Keratinocyte (primary cell): ENCODE measurements at regions not wholly inside any gene's neighbourhood (a gene's known extent, or its start where the extent isn't known, plus 50 kb on each side); places are given as distances from the start of the nearest gene placed in this dataset.

Experiments
- DNase-seq: peaks from one replicate; pipeline ENCODE4 v3.0.0-alpha.2; 2011; ENCODE audit warnings: low read depth, missing footprints, low spot score
- FAIRE-seq: peaks from 2 replicates; lab custom pipeline; 2011; peaks lifted over from hg19 to GRCh38; lab: Jason Lieb, UNC
- H2AFZ ChIP-seq: 2 replicates; pipeline ENCODE4 v1.6.0; 2012; ENCODE audit warnings: low read length, control low read depth, inconsistent platforms; ENCODE audit not compliant: control insufficient read depth
- H3K27ac ChIP-seq: 2 replicates; pipeline ENCODE4 v1.5.1; 2011; ENCODE audit warnings: low read length; ENCODE audit not compliant: control insufficient read depth, insufficient read depth
- H3K27me3 ChIP-seq: 3 replicates; pipeline ENCODE4 v1.6.0; 2011; ENCODE audit warnings: low read length; ENCODE audit not compliant: control insufficient read depth, insufficient read depth; ENCODE audit errors: extremely low read depth
- H3K36me3 ChIP-seq, 2 experiments: 2 replicates in 1 of 2; 3 replicates in 1 of 2; pipeline ENCODE4 v1.5.1; 2011; ENCODE audit warnings: low read length in 2 of 2, mild to moderate bottlenecking in 1 of 2; ENCODE audit not compliant: control insufficient read depth in 2 of 2, insufficient read depth in 2 of 2; ENCODE audit errors: extremely low read depth in 1 of 2
- H3K4me1 ChIP-seq: 3 replicates; pipeline ENCODE4 v1.5.1; 2011; ENCODE audit warnings: low read length; ENCODE audit not compliant: control insufficient read depth, insufficient read depth; ENCODE audit errors: extremely low read depth
- H3K4me2 ChIP-seq: 3 replicates; pipeline ENCODE4 v1.6.0; 2011; ENCODE audit warnings: low read depth, low read length; ENCODE audit not compliant: control insufficient read depth, insufficient read depth; ENCODE audit errors: extremely low read depth
- H3K4me3 ChIP-seq, 3 experiments: fragments of 200-600 bp in 1 of 3; sonication (generic) in 1 of 3; 2 replicates in 2 of 3; 3 replicates in 1 of 3; pipeline ENCODE4 v1.5.1; 2011 to 2016; ENCODE audit warnings: low read length in 3 of 3, mild to moderate bottlenecking in 3 of 3, control low read depth in 2 of 3, inconsistent platforms in 1 of 3, low read depth in 1 of 3, mixed read lengths in 1 of 3, mixed run types in 1 of 3, moderate library complexity in 1 of 3; ENCODE audit not compliant: control insufficient read depth in 2 of 3, insufficient read depth in 2 of 3; ENCODE audit errors: extremely low read depth in 1 of 3
- H3K79me2 ChIP-seq: 2 replicates; pipeline ENCODE4 v1.6.0; 2012; ENCODE audit warnings: low read length; ENCODE audit not compliant: control insufficient read depth, insufficient read depth
- H3K9ac ChIP-seq: 3 replicates; pipeline ENCODE4 v1.6.0; 2011; ENCODE audit warnings: low read length; ENCODE audit not compliant: control insufficient read depth, insufficient read depth; ENCODE audit errors: extremely low read depth
- H3K9me1 ChIP-seq: 3 replicates; pipeline ENCODE4 v1.6.0; 2011; ENCODE audit warnings: low read length; ENCODE audit not compliant: control insufficient read depth, insufficient read depth; ENCODE audit errors: extremely low read depth
- H3K9me3 ChIP-seq: 2 replicates; pipeline ENCODE4 v1.5.1; 2012; ENCODE audit warnings: low read depth, low read length; ENCODE audit not compliant: control insufficient read depth
- H4K20me1 ChIP-seq: 3 replicates; pipeline ENCODE4 v1.6.0; 2011; ENCODE audit warnings: low read length; ENCODE audit not compliant: control insufficient read depth, insufficient read depth; ENCODE audit errors: extremely low read depth
- EZH2 ChIP-seq: IDR thresholded peaks from one replicate; pipeline ENCODE4 v1.6.1; 2012; ENCODE audit warnings: inconsistent platforms, mild to moderate bottlenecking, low read length, moderate library complexity
- dilution Hi-C: fragments of 300-500 bp; cut with MboI; formaldehyde crosslinking; loops from one replicate; pipeline ENCODE4 v1.7.0; 2020; ENCODE audit warnings: low sequenced_read_pairs; ENCODE audit not compliant: extremely low pct_ligation_motif_present
- TF ChIP-seq, protein P1 (sequence below), 3 experiments: IDR thresholded peaks in 1 of 3; conservative IDR thresholded peaks in 1 of 3; optimal IDR thresholded peaks in 1 of 3; 2 replicates in 2 of 3; 3 replicates in 1 of 3; pipeline versions ENCODE3 to v1.5.1; 2011; ENCODE audit warnings: low read length in 3 of 3, mild to moderate bottlenecking in 3 of 3, moderate library complexity in 2 of 3, control low read depth in 1 of 3, inconsistent platforms in 1 of 3; ENCODE audit not compliant: insufficient read depth in 2 of 3; ENCODE audit errors: extremely low read depth in 1 of 3

DNA sequence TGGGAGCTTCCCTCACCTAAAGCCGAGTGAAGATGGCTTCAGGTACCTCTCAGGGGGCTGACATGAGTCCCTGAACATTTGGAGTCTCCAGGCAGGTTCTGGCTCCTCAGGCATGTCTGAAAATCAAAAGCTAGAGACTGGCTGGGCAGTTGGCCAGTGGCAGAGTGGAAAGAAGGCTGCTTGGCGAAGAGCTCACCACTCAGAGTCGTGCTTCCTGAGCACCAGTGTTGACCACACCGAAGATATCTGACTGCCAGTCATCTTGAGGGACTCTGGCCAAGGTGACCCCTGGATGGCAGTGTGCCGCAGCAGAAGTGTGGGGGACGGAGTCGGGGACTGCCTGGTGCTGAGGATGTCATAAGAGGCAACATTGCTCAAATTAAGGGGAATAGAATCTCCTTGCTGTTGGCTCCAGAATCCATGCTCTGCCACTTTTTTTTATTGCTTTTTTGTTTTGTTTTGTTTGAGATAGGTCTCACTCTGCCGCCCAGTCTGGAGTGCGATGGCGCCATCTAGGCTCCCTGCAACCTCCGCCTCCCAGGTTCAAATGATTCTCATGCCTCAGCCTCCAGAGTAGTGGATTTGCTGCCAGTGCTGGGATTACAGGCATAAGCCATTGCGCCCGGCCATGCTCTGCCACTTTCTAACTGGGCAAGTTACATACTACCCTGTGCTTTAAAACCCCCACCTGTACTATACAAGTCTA is 172.5 kb upstream of the GATB start:
- Histone ChIP-seq H3K36me3 (no peaks in the 10 kb centered on the region), H3K4me3 (no peak overlapping the region), H3K4me2 (no peak overlapping the region), H3K4me1 (no peaks in the 10 kb centered on the region), H3K27me3 (no peaks in the 10 kb centered on the region), H3K27ac (no peak overlapping the region), H3K79me2 (no peaks in the 10 kb centered on the region), H3K9me1 (no peaks in the 10 kb centered on the region), H4K20me1 (no peaks in the 10 kb centered on the region), H3K9ac (no peak overlapping the region), H3K9me3 (no peaks in the 10 kb centered on the region), H2AFZ (no peak overlapping the region)
- no peak for FAIRE-seq
- DNase-seq: no peak
- TF ChIP-seq, protein P1, sequence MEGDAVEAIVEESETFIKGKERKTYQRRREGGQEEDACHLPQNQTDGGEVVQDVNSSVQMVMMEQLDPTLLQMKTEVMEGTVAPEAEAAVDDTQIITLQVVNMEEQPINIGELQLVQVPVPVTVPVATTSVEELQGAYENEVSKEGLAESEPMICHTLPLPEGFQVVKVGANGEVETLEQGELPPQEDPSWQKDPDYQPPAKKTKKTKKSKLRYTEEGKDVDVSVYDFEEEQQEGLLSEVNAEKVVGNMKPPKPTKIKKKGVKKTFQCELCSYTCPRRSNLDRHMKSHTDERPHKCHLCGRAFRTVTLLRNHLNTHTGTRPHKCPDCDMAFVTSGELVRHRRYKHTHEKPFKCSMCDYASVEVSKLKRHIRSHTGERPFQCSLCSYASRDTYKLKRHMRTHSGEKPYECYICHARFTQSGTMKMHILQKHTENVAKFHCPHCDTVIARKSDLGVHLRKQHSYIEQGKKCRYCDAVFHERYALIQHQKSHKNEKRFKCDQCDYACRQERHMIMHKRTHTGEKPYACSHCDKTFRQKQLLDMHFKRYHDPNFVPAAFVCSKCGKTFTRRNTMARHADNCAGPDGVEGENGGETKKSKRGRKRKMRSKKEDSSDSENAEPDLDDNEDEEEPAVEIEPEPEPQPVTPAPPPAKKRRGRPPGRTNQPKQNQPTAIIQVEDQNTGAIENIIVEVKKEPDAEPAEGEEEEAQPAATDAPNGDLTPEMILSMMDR (optimal IDR thresholded peaks at IDR 0.05 in 1 of 3, IDR thresholded peaks at IDR 0.05 in 1 of 3, conservative IDR thresholded peaks at IDR 0.05 in 1 of 3; ENCODE audit: extremely low read depth in 1 of 3, insufficient read depth in 2 of 3, low read length in 3 of 3): no peak
- no peak for TF ChIP-seq EZH2
- dilution Hi-C loops: no loop called here

DNA sequence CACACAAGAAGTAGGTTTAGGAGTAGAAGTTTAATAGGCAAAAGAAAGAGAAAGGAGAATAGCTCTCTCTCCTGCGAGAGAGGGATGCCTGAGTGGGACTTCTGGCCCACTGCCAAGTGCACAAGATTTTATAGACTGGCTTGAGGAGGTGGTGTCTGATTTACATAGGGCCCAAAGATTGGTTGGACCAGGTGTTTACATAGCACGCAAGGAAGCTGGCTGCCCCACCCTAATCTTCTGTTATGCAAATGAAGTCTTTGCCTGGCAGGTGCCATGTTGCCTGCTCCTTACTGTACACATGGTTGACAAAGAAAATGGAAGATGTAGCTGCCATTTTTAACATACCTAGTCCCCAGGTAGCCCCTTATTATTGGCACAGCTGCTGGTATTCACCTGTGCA is 170.8 kb upstream of the GATB start:
- Histone ChIP-seq H3K4me1 (no peaks in the 10 kb centered on the region), H3K9ac (no peak overlapping the region), H3K4me3 (no peak overlapping the region), H3K36me3 (no peaks in the 10 kb centered on the region), H3K9me3 (no peaks in the 10 kb centered on the region), H3K27ac (no peak overlapping the region), H3K4me2 (no peak overlapping the region), H3K79me2 (no peaks in the 10 kb centered on the region), H2AFZ (no peak overlapping the region), H3K27me3 (no peaks in the 10 kb centered on the region), H3K9me1 (no peaks in the 10 kb centered on the region), H4K20me1 (no peaks in the 10 kb centered on the region)
- TF ChIP-seq, protein P1 (optimal IDR thresholded peaks at IDR 0.05 in 1 of 3, IDR thresholded peaks at IDR 0.05 in 1 of 3, conservative IDR thresholded peaks at IDR 0.05 in 1 of 3; ENCODE audit: extremely low read depth in 1 of 3, insufficient read depth in 2 of 3, low read length in 3 of 3): no peak
- TF ChIP-seq EZH2: no peak
- DNase-seq (no peak), FAIRE-seq (no peak)
- dilution Hi-C loops: no loop called here
